NCI-H1417 treated with DMSO at 0.1 percent for 48 hours (cell line): ENCODE measurements at regions not wholly inside any gene's neighbourhood (a gene's known extent, or its start where the extent isn't known, plus 50 kb on each side); places are given as distances from the start of the nearest gene placed in this dataset.

ENCODE experiments used
- DNase-seq: peaks from one replicate; lab custom pipeline; 2025; lab: John Stamatoyannopoulos, UW

GRCh38 chr22:34159491-34159890 lies 239.2 kb upstream of the LARGE1 start:
- no peak for DNase-seq

GRCh38 chr22:34160141-34160783 lies 240.0 kb upstream of the LARGE1 start:
- no peak for DNase-seq

DNA sequence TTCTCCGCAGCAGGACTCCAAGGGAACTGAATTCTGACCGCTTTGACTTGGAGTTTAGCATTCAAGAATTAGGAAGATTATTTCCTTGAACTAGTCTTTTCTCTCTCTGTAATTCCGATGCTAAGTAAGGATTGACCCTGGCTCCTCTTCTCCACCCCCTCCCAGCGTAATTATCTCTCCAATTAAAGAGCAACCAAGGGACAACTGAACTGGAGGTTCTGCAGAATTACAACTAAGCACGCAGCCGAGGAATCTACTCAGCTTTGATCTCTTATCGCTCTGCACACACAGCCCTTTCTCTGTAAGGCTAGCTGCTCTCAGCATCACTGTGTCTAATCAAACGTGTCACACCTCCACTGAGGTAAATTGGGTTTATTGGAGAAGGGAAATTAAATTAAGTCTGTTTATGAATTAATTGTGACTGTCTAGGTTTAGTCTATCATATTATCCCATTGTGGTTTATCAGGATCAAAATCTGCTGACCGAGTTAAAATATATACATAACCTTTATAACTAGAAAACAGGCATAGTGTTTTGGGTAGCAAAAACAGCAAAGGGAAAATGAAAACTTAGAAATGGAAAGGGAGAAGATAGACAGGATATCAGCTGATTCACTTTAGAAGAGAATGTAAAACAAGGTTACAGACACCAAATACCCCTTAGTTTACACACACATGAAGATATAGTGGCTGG lies 241.3 kb upstream of the LARGE1 start:
- no peak for DNase-seq

- no peak for DNase-seq
Measured at GRCh38 chr22:34198976-34199375, 278.7 kb upstream of the LARGE1 start.

GRCh38 chr22:34210301-34210700 lies 290.0 kb upstream of the LARGE1 start:
- DNase-seq = no peak

GRCh38 chr22:34214372-34214771 lies 294.1 kb upstream of the LARGE1 start:
- no peak for DNase-seq

- DNase-seq = no peak
Measured at GRCh38 chr22:34225278-34225677, 305.0 kb upstream of the LARGE1 start.

DNA sequence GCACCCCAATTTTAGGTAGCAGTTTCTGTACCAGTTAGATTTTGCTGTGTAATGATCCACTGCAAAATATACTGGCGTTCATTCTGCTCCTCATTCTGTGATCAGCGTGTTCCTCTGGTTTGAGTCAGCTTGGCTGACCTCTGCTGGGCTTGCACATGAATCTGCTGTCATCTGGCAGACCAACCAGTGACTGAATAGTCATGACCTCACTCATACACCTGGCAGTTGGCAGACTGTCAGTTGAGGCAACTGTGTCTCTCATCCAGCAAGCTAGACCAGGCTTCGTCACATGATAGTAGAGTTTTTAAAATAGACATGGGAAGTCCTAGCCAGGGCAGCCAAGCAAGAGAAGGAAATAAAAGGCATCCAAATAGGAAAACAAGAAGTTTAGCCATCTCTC lies 316.3 kb upstream of the LARGE1 start:
- DNase-seq = no peak

- no peak for DNase-seq
Measured at GRCh38 chr22:34239421-34239820, 319.1 kb upstream of the LARGE1 start.

DNA sequence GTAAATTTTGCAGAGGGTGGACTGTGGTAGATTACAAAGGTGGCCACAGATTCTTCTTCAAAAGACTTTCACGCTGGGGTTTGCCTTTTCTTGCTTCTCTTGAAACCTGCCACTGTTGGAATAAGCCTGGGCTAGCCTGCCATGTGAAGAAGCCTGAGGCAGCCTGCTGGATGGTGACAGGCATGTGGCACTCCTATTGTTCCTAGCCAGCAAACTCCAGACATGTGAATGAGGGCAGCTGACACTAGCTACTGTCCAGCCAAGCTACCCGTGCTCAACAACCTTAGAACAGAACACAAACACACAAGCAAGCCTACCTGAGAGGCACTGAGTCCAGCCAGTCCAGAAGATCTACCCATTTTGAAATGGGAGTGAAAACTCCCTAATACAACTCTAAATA lies 322.7 kb upstream of the LARGE1 start:
- DNase-seq = no peak

DNA sequence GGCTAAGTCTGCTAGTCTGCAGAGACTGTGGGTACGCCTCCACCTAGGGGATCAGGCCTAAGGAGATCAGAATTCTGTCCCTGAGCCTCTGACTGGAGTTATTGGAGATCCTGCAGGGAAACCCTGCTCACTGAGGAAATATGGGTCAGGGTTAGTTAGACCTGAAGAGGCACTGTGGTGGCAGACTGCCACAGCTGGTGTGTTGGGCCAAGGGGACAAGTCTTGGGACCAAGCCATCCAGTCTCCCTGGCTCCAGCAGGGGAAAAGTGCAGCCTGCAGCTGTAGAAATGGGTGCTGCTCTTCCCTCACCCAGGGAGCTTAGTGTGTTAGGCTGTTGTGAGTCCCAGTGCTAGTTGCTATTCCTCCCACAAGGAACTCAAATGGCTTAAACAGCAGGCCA lies 334.8 kb upstream of the LARGE1 start:
- DNase-seq = no peak

DNA sequence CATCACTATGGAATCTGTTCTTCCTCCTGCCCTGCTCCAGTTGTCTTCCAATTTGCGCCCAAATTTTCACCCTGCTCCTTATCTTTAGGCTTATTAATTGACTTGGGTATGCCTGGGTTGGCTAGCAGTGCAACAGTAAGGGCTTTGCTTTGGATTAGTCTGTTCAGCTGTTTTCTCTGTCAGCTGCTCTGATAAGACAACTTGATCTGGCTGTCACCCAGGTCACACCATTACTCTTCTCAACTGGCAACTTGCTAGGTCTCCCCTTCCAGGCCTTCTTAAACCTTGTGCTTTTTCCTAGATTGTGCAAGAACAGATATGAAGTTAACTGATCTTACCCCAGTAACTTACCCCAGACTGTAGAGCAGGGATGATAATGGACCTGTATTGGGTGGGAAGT lies 357.8 kb upstream of the LARGE1 start:
- DNase-seq = no peak

DNA sequence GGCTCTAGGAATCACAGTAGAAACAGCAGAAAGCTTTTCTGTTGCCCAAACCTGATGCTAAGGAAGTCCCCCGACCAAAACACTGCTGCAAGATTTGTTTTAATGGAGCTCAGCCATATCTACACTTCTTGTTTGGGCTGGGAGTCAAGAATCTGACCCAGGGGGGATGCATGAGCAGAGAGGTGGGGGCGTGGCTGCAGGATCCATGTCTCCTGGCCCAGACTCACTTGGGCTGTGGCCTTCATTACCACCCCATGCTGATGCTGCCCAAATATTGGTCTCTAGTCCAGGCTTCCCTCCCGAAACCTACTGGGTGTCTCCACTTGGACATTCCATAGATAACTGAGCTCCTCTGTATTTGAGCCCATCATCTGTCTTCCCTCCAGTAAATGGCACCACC lies 361.5 kb upstream of the LARGE1 start:
- no peak for DNase-seq

DNA sequence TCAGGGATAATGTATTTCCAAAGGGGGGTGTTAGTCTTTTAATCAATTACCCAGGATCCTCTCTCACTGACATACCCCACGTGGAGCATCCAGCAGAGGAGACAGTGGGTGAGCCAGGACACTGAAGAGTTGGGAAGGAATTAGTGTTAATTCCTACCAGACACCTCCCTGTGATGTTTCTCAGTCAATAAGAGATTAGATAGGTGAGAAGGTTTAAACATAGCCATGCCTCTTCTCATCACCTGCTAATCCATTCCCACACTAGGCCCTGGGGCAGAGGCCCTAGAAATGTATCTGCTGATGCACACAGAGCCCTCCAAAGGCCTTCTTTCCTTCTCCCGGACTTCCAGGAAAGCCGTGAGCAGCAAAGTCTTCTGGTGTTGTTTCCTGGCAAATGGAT lies 363.6 kb upstream of the LARGE1 start:
- DNase-seq = no peak

- DNase-seq = no peak
Measured at GRCh38 chr22:34293324-34293723, 373.0 kb upstream of the LARGE1 start.

DNA sequence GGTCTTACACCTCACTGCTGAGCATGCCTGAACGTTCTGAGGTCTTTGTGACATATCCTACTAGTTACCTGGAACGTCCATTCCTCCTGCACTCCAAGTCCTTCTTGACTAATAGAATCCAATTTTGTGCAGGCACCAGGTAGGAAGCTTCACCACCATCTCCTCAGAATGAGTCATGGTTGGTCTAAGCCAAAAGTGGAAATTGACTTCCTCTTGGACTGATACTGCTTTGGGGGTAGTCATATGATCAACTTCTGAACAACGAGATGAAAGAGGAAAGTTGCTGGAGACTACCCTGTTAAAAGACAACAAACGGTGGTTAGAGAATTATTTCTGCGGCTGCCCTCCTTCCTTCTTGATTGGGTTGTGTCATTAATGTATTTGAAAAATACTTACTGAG lies 374.2 kb upstream of the LARGE1 start:
- no peak for DNase-seq

DNA sequence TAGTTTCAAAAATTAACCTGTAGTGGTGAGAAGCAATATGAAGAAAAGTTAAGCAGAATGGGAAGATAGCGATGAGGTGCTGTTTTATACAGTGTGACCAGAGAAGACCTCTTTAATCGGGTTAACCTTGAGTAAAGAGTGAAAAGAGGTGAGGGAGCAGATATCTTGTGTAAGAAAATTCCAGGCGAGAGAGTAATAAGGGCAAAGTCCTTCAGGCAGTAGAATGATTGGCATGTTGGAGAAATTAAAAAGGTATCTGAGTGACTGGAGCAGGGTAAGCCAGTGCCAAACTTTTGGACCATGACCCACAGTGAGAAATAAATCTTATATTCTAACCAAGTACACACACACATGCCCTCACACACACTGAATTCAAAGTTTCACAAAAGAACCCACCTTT lies 374.7 kb upstream of the LARGE1 start:
- no peak for DNase-seq

DNA sequence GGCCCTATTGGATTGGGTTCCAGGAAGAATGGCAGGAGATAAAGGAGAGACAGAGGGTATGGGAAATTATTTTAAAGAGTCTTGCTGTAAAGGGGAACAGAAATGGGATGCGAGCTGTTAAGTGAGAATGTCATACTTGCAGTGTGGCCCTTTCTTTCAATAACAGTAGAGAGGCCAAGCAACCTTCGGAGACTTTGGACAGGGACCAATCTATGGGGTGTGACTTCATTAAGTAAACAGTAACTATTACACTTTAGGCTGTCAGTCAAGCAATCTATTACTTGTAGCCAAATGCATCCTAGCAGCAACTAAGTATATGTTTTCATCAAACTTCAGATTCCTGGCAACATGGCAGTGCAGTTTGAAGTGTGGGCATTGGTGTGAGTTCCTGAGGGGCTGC lies 376.2 kb upstream of the LARGE1 start:
- DNase-seq = no peak

GRCh38 chr22:34297536-34298120 lies 377.4 kb upstream of the LARGE1 start:
- DNase-seq = no peak

GRCh38 chr22:34299496-34299895 lies 379.2 kb upstream of the LARGE1 start:
- DNase-seq = no peak

DNA sequence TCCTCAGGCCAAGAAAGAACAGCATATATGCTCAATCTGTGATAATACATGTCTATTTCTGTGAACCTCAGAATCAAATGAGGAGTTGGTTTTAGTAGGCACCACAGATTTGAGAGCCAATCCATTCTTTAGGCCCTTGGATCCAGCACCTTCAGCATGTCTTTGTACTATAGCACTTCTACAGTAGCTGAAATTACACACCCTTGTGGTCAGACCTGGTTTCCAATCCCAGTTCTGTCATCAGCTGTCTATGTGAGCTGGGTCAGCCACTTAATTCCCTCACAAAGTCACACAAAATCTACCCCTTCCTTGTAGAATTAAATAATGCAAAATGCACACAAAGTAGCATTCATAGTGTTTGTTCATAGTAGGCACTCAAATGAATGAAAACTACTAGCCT lies 381.3 kb upstream of the LARGE1 start:
- no peak for DNase-seq

DNA sequence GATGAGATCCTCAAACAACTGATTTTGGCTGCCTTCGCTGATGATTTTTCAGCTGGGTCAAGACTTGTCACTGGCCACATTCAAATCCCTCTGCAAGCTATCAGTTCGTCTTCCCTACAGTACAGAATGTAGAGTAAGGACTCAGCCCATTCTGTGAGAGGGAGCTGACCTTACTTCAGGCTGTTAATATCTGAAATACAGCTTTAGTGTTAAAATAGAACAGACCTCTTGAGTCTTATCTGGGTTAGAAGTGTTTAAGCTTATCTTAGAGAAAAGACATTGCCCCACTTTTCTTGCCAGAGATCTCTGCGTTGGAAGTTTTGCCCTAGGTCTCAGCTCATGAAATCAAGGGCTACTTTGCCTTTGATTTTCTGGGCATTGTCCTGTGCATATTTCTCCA lies 383.4 kb upstream of the LARGE1 start:
- no peak for DNase-seq

DNA sequence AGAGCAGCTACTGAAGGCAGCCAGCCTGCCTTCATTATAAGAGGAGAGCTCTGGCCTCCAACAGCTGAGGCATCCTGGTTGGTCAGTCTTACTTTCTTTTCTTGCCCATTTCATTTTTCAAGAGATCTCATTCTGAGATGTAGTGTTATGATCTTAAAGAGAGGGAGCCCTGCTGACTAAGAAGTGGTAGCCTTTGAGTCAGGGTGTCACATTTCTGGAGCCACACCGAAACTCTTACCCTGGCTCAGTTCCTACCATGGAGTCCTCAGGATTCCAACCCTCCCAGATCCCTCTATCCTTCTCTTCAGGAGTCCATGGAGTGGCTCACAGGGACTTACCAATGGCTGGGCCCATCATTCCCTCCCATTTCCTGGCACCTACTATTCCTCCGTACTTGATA lies 386.1 kb upstream of the LARGE1 start:
- DNase-seq = no peak

DNA sequence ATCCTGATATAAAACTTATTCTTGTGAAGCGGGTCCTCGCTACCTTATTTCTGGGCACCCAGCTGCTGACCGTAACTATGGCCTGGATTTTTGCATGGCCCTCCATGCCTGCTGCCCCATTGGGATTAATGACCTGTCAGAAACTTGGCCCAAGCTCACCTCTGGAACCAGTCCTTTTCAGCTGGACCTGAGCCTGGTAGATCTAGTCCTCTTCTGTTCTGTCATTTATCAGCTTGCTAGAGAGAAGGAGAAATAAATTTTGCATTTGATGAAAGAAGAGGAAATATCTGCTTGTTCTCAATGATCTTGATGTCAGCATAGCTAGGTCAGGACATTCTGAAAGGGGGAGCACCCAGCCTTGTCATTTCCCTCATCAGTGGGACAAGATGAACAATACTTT lies 387.8 kb upstream of the LARGE1 start:
- no peak for DNase-seq
